22Rv1 (cell line): ENCODE measurements at regions not wholly inside any gene's neighbourhood (a gene's known extent, or its start where the extent isn't known, plus 50 kb on each side); places are given as distances from the start of the nearest gene placed in this dataset.

ENCODE experiments used
- H3K27ac ChIP-seq: fragments of 450-650 bp; 2 replicates; pipeline ENCODE4 v1.5.1; 2017
- ZFX ChIP-seq: fragments of 450-650 bp; IDR thresholded peaks from 2 replicates; pipeline ENCODE4 v1.6.1; 2017; ENCODE audit warnings: antibody characterized with exemption, borderline replicate concordance
- TF ChIP-seq, protein P1 (sequence below): fragments of 450-650 bp; IDR thresholded peaks from 2 replicates; pipeline ENCODE4 v1.5.1; 2017; ENCODE audit warnings: mild to moderate bottlenecking

DNA sequence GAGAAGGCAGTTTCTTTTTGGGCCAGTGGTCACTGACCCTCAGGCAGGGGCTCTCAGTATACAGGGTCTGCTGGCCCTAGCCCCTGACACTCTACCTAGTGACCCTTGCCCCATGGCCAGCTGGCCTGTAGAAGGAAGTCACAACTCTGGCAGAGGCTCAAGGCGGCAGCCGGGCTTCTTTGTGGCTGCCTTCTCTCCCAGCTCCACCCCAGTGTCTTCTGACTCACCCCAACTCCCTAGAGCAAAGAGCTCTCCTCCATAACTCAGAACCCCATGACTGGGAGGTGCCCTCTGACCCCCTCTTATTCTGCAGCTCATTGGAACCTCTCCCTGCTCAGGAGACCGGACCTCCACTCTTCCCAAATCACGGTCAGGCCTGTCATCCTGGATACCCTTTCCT is 358.2 kb downstream of the FGFR2 start:
- no peak overlapping the region for H3K27ac ChIP-seq
- TF ChIP-seq, protein P1, sequence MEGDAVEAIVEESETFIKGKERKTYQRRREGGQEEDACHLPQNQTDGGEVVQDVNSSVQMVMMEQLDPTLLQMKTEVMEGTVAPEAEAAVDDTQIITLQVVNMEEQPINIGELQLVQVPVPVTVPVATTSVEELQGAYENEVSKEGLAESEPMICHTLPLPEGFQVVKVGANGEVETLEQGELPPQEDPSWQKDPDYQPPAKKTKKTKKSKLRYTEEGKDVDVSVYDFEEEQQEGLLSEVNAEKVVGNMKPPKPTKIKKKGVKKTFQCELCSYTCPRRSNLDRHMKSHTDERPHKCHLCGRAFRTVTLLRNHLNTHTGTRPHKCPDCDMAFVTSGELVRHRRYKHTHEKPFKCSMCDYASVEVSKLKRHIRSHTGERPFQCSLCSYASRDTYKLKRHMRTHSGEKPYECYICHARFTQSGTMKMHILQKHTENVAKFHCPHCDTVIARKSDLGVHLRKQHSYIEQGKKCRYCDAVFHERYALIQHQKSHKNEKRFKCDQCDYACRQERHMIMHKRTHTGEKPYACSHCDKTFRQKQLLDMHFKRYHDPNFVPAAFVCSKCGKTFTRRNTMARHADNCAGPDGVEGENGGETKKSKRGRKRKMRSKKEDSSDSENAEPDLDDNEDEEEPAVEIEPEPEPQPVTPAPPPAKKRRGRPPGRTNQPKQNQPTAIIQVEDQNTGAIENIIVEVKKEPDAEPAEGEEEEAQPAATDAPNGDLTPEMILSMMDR, result no peak
- TF ChIP-seq ZFX, result no peak

DNA sequence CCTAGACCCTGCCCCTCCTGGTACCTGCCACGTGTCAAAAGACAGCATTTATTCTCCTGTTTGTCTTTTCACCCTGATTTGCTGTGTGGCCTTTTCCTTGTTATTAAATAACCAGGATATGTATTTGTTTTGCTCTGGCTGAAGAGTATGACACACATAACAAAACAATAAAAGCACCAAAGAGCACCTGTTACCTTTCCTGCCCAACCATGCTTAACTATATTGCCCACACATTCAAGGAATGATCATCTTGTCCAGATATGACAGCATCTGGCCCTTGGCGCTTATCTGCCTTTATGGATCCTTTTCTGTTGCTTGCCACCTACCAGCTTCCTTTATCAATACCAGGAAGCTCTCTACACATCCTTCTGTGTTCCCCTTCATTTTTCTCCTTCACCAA is 357.7 kb downstream of the FGFR2 start:
- H3K27ac ChIP-seq, result no peak overlapping the region
- TF ChIP-seq, protein P1, result no peak
- no peak for TF ChIP-seq ZFX

DNA sequence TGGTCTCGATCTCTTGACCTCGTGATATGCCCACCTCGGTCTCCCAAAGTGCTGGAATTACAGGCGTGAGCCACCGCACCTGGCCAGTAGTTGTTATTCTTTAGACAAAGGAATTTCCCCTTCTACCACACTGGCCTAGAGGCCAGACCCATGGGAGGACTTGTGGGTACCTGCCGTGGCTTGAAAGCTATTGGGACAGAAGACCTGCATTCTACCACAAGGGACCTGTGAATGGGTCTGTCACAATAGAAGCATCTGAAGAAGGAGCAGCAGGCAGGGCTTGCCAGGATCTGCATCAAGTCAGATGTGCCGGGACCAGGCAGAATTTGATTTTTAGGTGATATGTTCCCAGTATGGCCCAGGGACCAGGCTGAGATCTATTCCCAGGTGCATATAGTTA is 356.9 kb downstream of the FGFR2 start:
- H3K27ac ChIP-seq, result no peak overlapping the region

DNA sequence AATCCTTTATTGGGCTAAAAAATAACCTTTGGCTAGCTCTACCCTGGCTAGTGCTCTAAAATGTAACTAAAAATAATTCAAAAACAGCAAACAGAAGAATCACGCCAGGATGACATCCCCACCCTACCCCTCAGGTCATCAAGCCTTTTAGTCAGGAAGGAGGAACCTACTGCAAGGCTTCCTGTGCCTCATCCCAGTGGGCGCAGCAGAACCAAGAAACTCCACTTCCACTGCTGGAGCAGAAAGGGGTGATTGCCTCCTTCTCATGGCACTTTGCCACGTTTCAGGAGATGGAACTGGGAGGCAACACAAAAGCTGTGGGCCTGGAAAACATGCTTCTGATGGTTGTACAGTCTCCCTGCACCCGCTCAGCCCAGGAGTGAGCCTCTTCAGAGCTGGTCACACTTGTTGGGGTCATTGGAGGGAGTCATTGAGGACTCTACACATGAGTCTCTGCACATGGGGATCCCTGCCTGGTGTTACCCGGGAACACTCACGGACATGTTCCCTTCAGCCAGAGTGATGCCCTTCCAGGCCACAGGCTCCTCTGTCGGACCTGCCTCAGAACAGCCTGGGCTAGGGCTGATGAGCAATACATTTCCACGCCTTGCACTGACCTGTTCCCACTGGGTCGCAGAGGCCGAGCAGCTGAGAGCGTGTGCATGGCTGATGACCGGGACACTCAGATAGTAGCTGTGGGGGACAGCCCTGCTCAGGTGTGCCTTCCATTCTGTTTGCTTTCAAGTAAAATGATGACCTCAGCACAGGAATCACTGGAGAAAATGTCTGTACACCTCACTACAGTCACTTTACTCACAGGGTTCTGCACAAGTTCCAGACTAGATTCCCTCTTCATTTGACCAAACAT is 355.3 kb downstream of the FGFR2 start:
- no peak overlapping the region for H3K27ac ChIP-seq
- TF ChIP-seq ZFX, result no peak
- TF ChIP-seq, protein P1, result no peak

More for the DNA sequence above, 356.9 kb downstream of the FGFR2 start:
- TF ChIP-seq ZFX, result no peak
- TF ChIP-seq, protein P1, result no peak

DNA sequence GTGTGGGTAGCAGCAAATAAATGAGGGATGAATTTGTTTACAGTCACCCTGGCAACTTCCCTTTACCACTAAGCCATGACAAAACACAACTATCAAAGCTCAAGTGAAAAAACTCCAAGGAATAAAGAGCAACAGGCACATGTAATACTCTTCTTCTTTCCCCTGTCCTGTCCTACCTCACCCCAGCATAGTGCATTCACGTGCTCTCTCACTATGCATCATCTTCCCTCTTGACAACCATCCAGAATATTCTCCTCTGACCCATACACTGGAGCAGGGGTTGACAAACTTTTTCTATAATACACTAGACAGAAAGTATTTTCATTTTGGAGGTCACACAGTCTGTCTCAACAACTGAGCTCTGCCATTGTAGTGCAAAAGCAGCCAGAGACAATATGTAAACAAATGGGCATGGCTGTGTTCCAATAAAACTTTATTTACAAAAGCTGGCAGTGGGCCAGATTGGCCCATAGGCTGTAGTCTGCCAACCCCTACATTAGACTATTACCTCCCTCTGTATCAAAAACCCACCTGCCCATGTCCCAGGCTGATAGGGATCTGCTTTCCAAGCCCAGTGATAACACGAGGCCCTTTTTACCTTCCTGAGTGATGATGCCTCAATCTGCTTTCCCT is 354.5 kb downstream of the FGFR2 start:
- H3K27ac ChIP-seq, result no peak overlapping the region
- TF ChIP-seq, protein P1, result no peak
- TF ChIP-seq ZFX, result no peak

DNA sequence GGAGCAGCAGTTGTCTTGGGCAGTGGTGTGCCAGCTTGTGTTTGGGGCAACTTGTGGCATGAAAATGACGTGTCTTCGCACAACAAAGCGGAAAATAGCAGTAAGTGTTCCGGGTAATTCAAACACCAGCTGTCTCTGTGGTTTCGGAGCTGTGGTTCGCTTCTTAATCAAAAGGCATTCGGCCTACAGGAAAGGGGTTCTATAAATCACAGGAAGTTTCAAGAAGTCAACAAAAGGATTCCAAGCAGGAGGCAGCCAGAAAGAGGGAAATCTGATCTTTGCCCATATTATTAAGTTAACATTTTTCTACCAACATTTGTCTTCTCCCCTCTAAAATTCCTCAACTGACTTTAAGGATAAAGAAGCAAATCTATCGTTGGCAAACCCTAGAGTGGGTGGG is 353.4 kb downstream of the FGFR2 start:
- TF ChIP-seq ZFX, result no peak
- H3K27ac ChIP-seq, result no peak overlapping the region

DNA sequence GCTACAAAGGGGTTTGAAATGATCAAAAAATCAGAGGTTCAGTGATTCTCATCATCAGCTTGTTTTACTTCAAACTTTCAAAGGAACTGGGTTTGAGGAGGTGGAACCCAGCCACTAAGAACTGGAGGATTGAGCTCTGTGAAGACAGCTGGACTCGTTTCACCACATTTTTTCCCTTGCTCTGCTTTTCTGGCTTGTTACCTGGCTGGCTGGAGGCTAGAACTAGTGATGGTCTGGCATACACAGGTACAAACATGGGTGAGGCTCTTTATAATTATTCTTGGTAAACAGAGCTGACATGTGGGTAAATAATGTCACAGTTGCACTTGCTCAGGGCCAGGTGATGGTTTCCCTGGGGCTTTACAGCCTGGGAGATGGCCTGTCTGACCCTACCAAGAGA is 352.5 kb downstream of the FGFR2 start:
- H3K27ac ChIP-seq, result no peak overlapping the region
- TF ChIP-seq ZFX, result no peak
- TF ChIP-seq, protein P1, result no peak
